Astrocyte (in vitro differentiated cells and primary cell): ENCODE measurements at regions not wholly inside any gene's neighbourhood (a gene's known extent, or its start where the extent isn't known, plus 50 kb on each side); places are given as distances from the start of the nearest gene placed in this dataset.

Source experiments
- DNase-seq: peaks from one replicate; pipeline ENCODE4 v3.0.0-alpha.2; 2010; ENCODE audit warnings: low read depth
- FAIRE-seq: peaks from 2 replicates; lab custom pipeline; 2011; peaks lifted over from hg19 to GRCh38; lab: Jason Lieb, UNC
- H2AFZ ChIP-seq: 2 replicates; pipeline ENCODE4 v1.6.0; 2012; ENCODE audit warnings: low read depth, low read length, inconsistent platforms
- H3K27ac ChIP-seq: 2 replicates; pipeline ENCODE4 v1.5.1; 2011; ENCODE audit warnings: low read depth, low read length, inconsistent platforms
- H3K27me3 ChIP-seq: 2 replicates; pipeline ENCODE4 v1.6.0; 2011; ENCODE audit warnings: low read length, inconsistent platforms; ENCODE audit not compliant: insufficient read depth
- H3K36me3 ChIP-seq: 2 replicates; pipeline ENCODE4 v1.5.1; 2011; ENCODE audit warnings: low read length, inconsistent platforms; ENCODE audit not compliant: insufficient read depth
- H3K4me1 ChIP-seq: 2 replicates; pipeline ENCODE4 v1.5.1; 2011; ENCODE audit warnings: low read length, inconsistent platforms; ENCODE audit not compliant: insufficient read depth
- H3K4me2 ChIP-seq: 2 replicates; pipeline ENCODE4 v1.6.0; 2012; ENCODE audit warnings: low read length, inconsistent platforms
- H3K4me3 ChIP-seq: 2 replicates; pipeline ENCODE4 v1.5.1; 2011; ENCODE audit warnings: low read depth, mild to moderate bottlenecking, low read length, inconsistent platforms; ENCODE audit not compliant: insufficient read depth
- H3K79me2 ChIP-seq: 2 replicates; pipeline ENCODE4 v1.6.0; 2012; ENCODE audit warnings: mild to moderate bottlenecking, low read length, inconsistent platforms; ENCODE audit not compliant: insufficient read depth
- H3K9ac ChIP-seq: 2 replicates; pipeline ENCODE4 v1.6.0; 2012; ENCODE audit warnings: mild to moderate bottlenecking, low read length, inconsistent platforms
- H3K9me3 ChIP-seq: 2 replicates; pipeline ENCODE4 v1.5.1; 2012; ENCODE audit warnings: low read depth, mild to moderate bottlenecking, low read length, inconsistent platforms; ENCODE audit not compliant: insufficient read depth
- H4K20me1 ChIP-seq: 2 replicates; pipeline ENCODE4 v1.6.0; 2012; ENCODE audit warnings: low read length, inconsistent platforms; ENCODE audit not compliant: insufficient read depth
- H3K27ac Mint-ChIP-seq: one replicate; pipeline ENCODE4 v1.8.0; 2021; ENCODE audit warnings: mild to moderate bottlenecking, mixed read lengths; ENCODE audit not compliant: unreplicated experiment
- H3K27me3 Mint-ChIP-seq: one replicate; pipeline ENCODE4 v1.8.0; 2021; ENCODE audit warnings: low read depth, mixed read lengths; ENCODE audit not compliant: unreplicated experiment
- H3K36me3 Mint-ChIP-seq: one replicate; pipeline ENCODE4 v1.8.0; 2021; ENCODE audit warnings: low read depth, mixed read lengths; ENCODE audit not compliant: unreplicated experiment
- H3K4me1 Mint-ChIP-seq: one replicate; pipeline ENCODE4 v1.8.0; 2021; ENCODE audit warnings: low read depth, mixed read lengths; ENCODE audit not compliant: unreplicated experiment
- H3K4me3 Mint-ChIP-seq: one replicate; pipeline ENCODE4 v1.8.0; 2021; ENCODE audit warnings: mild to moderate bottlenecking, moderate library complexity, mixed read lengths; ENCODE audit not compliant: unreplicated experiment
- H3K9me3 Mint-ChIP-seq: one replicate; pipeline ENCODE4 v1.8.0; 2021; ENCODE audit warnings: mild to moderate bottlenecking, mixed read lengths; ENCODE audit not compliant: unreplicated experiment
- EZH2 ChIP-seq: IDR thresholded peaks from 2 replicates; pipeline ENCODE4 v1.6.1; 2012; ENCODE audit warnings: mild to moderate bottlenecking, low read length, inconsistent platforms; ENCODE audit not compliant: insufficient read depth
- TF ChIP-seq, protein P1 (sequence below): IDR thresholded peaks from 2 replicates; pipeline ENCODE4 v1.5.1; 2011; ENCODE audit warnings: low read depth, mild to moderate bottlenecking, inconsistent platforms, low read length, moderate library complexity; ENCODE audit not compliant: insufficient read depth

DNA sequence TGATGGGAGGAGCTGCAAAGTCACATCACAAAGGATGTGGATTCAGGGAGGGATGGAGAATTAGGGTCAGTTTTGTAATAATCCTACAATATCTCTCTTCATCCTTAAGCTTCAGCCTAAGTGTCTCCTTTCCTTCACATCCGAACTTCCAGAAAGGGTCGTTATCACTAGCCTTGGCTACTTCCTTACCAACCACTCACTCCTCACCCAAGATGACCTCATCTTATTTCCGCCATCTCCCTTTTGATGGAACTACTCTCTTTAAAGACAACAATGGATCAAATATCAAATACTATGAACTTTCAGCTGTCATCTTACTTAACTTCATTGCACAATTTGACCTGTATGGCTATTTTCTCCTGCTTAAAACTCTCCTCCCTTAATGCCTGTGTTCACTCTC lies 69.6 kb upstream of the BARHL2 start:
- no peak overlapping the region for H3K4me3 Mint-ChIP-seq
- peaks cover 6% of the 10 kb centered on the region for H3K27me3 Mint-ChIP-seq
- Histone ChIP-seq H3K4me1 (no peaks in the 10 kb centered on the region), H3K4me2 (no peak overlapping the region), H3K27me3 (peaks cover 2% of the 10 kb centered on the region), H4K20me1 (no peaks in the 10 kb centered on the region), H3K9me3 (no peaks in the 10 kb centered on the region), H3K27ac (no peak overlapping the region), H3K4me3 (no peak overlapping the region), H3K9ac (no peak overlapping the region), H3K79me2 (no peaks in the 10 kb centered on the region), H2AFZ (no peak overlapping the region), H3K36me3 (no peaks in the 10 kb centered on the region)
- FAIRE-seq (no peak), DNase-seq (no peak)
- H3K27ac Mint-ChIP-seq = no peak overlapping the region
- TF ChIP-seq, protein P1, sequence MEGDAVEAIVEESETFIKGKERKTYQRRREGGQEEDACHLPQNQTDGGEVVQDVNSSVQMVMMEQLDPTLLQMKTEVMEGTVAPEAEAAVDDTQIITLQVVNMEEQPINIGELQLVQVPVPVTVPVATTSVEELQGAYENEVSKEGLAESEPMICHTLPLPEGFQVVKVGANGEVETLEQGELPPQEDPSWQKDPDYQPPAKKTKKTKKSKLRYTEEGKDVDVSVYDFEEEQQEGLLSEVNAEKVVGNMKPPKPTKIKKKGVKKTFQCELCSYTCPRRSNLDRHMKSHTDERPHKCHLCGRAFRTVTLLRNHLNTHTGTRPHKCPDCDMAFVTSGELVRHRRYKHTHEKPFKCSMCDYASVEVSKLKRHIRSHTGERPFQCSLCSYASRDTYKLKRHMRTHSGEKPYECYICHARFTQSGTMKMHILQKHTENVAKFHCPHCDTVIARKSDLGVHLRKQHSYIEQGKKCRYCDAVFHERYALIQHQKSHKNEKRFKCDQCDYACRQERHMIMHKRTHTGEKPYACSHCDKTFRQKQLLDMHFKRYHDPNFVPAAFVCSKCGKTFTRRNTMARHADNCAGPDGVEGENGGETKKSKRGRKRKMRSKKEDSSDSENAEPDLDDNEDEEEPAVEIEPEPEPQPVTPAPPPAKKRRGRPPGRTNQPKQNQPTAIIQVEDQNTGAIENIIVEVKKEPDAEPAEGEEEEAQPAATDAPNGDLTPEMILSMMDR = no peak
- H3K4me1 Mint-ChIP-seq = peaks cover 2% of the 10 kb centered on the region
- H3K36me3 Mint-ChIP-seq = peaks cover 5% of the 10 kb centered on the region
- H3K9me3 Mint-ChIP-seq = peaks cover 5% of the 10 kb centered on the region

DNA sequence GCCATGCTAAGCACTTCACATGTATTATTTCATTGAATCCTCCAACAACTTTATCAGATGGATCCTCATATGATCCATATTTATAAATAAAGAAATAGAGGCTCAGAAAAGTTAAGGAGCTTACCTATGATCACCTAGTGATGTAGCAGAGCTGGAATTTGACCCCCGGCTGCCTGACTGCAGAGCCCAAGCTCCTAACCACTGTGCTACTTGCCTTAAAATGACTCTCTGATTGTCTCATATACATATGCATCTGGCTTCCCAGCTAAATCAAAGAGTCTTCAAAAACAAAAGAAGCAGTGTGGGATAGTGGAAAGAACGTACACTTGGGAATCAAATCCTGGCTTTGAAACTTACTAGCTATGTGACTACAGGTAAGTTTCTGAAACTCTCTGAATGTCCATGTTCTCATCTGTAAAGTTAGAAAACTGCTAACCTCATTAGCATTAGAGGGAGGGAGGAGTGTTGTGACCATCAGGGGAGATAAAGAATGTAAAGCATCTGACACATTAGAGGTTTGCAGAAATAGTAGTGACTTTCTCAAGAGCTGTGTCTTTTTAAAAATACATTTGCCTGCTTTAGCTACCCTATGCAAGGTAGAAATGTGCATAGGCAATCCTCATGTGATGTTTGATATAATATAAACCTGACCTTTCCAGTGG lies 67.2 kb upstream of the BARHL2 start:
- no peak for FAIRE-seq
- H2AFZ ChIP-seq = no peak overlapping the region
- no peak for DNase-seq
- H3K4me1 ChIP-seq = no peaks in the 10 kb centered on the region
- no peaks in the 10 kb centered on the region for H3K36me3 ChIP-seq
- H3K9ac ChIP-seq = no peak overlapping the region
- no peak for TF ChIP-seq EZH2
- TF ChIP-seq, protein P1 = no peak
- no peaks in the 10 kb centered on the region for H4K20me1 ChIP-seq
- H3K27ac ChIP-seq = no peak overlapping the region
- Mint-ChIP-seq H3K27ac (no peak overlapping the region), H3K36me3 (no peaks in the 10 kb centered on the region), H3K27me3 (peaks cover 21% of the 10 kb centered on the region), H3K4me1 (peaks cover 2% of the 10 kb centered on the region), H3K9me3 (no peaks in the 10 kb centered on the region), H3K4me3 (no peak overlapping the region)
- no peak overlapping the region for H3K4me3 ChIP-seq
- H3K4me2 ChIP-seq = no peak overlapping the region
- H3K27me3 ChIP-seq = peaks cover 2% of the 10 kb centered on the region
- H3K9me3 ChIP-seq = no peaks in the 10 kb centered on the region
- H3K79me2 ChIP-seq = no peaks in the 10 kb centered on the region

DNA sequence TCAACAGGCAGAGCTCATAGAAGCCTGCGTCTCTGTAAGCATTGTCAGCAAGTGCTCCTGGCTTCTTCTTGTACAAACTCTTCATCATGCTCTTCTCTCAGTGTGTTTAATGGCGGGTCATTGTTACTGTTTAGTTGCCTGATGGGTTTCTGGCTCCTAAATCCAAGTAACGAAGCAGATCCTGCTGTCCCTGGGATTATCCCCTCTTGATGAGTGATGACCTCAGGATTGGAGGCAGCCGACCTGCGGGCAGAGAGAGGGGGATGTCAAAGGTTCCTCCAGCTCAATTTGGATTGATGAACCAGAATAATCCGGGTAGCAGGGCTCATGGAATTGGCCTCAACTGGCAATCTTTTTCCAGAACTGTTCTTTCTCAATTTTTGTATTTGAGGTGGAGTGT lies 66.1 kb upstream of the BARHL2 start:
- H3K36me3 Mint-ChIP-seq = no peaks in the 10 kb centered on the region
- H3K36me3 ChIP-seq = no peaks in the 10 kb centered on the region
- peaks cover 2% of the 10 kb centered on the region for H3K4me1 Mint-ChIP-seq
- FAIRE-seq = no peak
- H3K27ac ChIP-seq = no peak overlapping the region
- H3K9me3 ChIP-seq = no peaks in the 10 kb centered on the region
- H2AFZ ChIP-seq = no peak overlapping the region
- H3K4me3 ChIP-seq = no peak overlapping the region
- no peak overlapping the region for H3K4me2 ChIP-seq
- peaks cover 19% of the 10 kb centered on the region for H3K27me3 Mint-ChIP-seq
- no peaks in the 10 kb centered on the region for H3K79me2 ChIP-seq
- H3K27me3 ChIP-seq = peaks cover 2% of the 10 kb centered on the region
- H3K4me1 ChIP-seq = no peaks in the 10 kb centered on the region
- H3K4me3 Mint-ChIP-seq = no peak overlapping the region
- no peaks in the 10 kb centered on the region for H3K9me3 Mint-ChIP-seq
- TF ChIP-seq EZH2 = no peak
- TF ChIP-seq, protein P1 = no peak
- no peak overlapping the region for H3K9ac ChIP-seq
- no peaks in the 10 kb centered on the region for H4K20me1 ChIP-seq
- no peak overlapping the region for H3K27ac Mint-ChIP-seq
- no peak for DNase-seq
